Upper lobe of right lung (tissue), 1 donor: ENCODE measurements at regions not wholly inside any gene's neighbourhood (a gene's known extent, or its start where the extent isn't known, plus 50 kb on each side); places are given as distances from the start of the nearest gene placed in this dataset.

Experiments
- ATAC-seq: fragments of 200-7000 bp; cut with Tn5 transposase; one replicate; pipeline ENCODE4 v1.9.1; 2020; ENCODE audit warnings: mild to moderate bottlenecking, moderate library complexity
- DNase-seq: peaks from one replicate; pipeline ENCODE4 v3.0.0-alpha.2; 2020
- H3K27ac ChIP-seq: fragments of 200-600 bp; one replicate; pipeline ENCODE4 v1.8.0; 2022
- H3K27me3 ChIP-seq: fragments of 200-600 bp; one replicate; pipeline ENCODE4 v1.8.0; 2022; ENCODE audit warnings: mild to moderate bottlenecking
- H3K36me3 ChIP-seq: fragments of 200-600 bp; one replicate; pipeline ENCODE4 v1.8.0; 2022
- H3K4me1 ChIP-seq: fragments of 200-600 bp; one replicate; pipeline ENCODE4 v1.8.0; 2022
- H3K4me3 ChIP-seq: fragments of 200-600 bp; one replicate; pipeline ENCODE4 v1.8.0; 2022; ENCODE audit warnings: mild to moderate bottlenecking
- H3K9me3 ChIP-seq: fragments of 200-600 bp; one replicate; pipeline ENCODE4 v1.8.0; 2022
- CTCF ChIP-seq: fragments of 200-600 bp; IDR thresholded peaks from one replicate; pipeline ENCODE4 v1.8.0; 2022; ENCODE audit warnings: antibody characterized with exemption
- intact Hi-C: fragments of 100-400 bp; cut with DNase I; formaldehyde crosslinking; loops from one replicate; pipeline ENCODE4 v1.11.0; 2022
- donor health status: DM: no; HTN: yes; CAD: no; lungs with severe emphysema.

- Histone ChIP-seq H3K9me3 (no peaks in the 10 kb centered on the region), H3K27me3 (no peaks in the 10 kb centered on the region), H3K4me1 (no peaks in the 10 kb centered on the region), H3K36me3 (no peaks in the 10 kb centered on the region), H3K4me3 (no peak overlapping the region), H3K27ac (no peak overlapping the region)
- intact Hi-C loops = no loop called here
- TF ChIP-seq CTCF = no peak
- ATAC-seq (no peak), DNase-seq (no peak)
Measured at GRCh38 chr9:100690438-100690837, 112.6 kb downstream of the CAVIN4 start.

GRCh38 chr9:100697339-100697738 lies 119.5 kb downstream of the CAVIN4 start:
- intact Hi-C loops = no loop called here
- H3K4me3 ChIP-seq = no peak overlapping the region
- TF ChIP-seq CTCF = no peak
- DNase-seq (no peak), ATAC-seq (no peak)
- no peaks in the 10 kb centered on the region for H3K27me3 ChIP-seq
- H3K4me1 ChIP-seq = no peaks in the 10 kb centered on the region
- no peaks in the 10 kb centered on the region for H3K36me3 ChIP-seq
- H3K27ac ChIP-seq = no peak overlapping the region
- no peaks in the 10 kb centered on the region for H3K9me3 ChIP-seq

DNA sequence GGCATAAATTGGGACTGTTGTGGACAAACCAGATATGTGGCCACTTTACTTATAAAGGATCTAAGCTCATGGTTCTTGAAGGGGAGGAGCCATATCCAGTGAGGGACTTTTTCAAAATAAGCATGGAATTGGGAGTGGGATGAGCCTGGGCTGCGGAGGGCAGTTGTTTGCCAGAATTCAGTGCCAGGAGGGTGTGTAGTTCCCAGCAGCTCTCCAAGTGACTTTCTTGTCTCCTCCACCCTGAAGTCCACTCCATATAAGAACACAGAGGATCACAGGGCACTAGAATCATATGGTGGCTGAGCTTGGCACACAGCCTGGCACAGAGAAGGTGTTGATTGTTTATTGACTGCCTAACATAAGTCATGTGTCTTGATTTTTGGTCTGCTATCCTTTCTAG lies 121.1 kb downstream of the CAVIN4 start:
- H3K27me3 ChIP-seq = no peaks in the 10 kb centered on the region
- intact Hi-C loops = no loop called here
- no peak overlapping the region for H3K27ac ChIP-seq
- H3K9me3 ChIP-seq = no peaks in the 10 kb centered on the region
- no peaks in the 10 kb centered on the region for H3K36me3 ChIP-seq
- TF ChIP-seq CTCF = no peak
- DNase-seq (no peak), ATAC-seq (no peak)
- H3K4me3 ChIP-seq = no peak overlapping the region
- H3K4me1 ChIP-seq = no peaks in the 10 kb centered on the region

- no peak for DNase-seq
Measured at GRCh38 chr9:100699668-100700067, 121.8 kb downstream of the CAVIN4 start.

GRCh38 chr9:100700689-100701318 lies 122.9 kb downstream of the CAVIN4 start:
- Histone ChIP-seq H3K36me3 (no peaks in the 10 kb centered on the region), H3K4me3 (no peak overlapping the region), H3K27me3 (no peaks in the 10 kb centered on the region), H3K9me3 (no peaks in the 10 kb centered on the region), H3K27ac (no peak overlapping the region), H3K4me1 (no peaks in the 10 kb centered on the region)
- TF ChIP-seq CTCF = peak; percentile 42
- no peak for DNase-seq
- peak; percentile 71 for ATAC-seq
- intact Hi-C loops = no loop called here

More at GRCh38 chr9:100699668-100700067, 121.8 kb downstream of the CAVIN4 start:
- Histone ChIP-seq H3K9me3 (no peaks in the 10 kb centered on the region), H3K27me3 (no peaks in the 10 kb centered on the region), H3K27ac (no peak overlapping the region), H3K36me3 (no peaks in the 10 kb centered on the region), H3K4me3 (no peak overlapping the region), H3K4me1 (no peaks in the 10 kb centered on the region)
- intact Hi-C loops = no loop called here
- ATAC-seq = no peak
- no peak for TF ChIP-seq CTCF
